ENCODE measurements at regions not wholly inside any gene's neighbourhood (a gene's known extent, or its start where the extent isn't known, plus 50 kb on each side); places are given as distances from the start of the nearest gene placed in this dataset.

GRCh38 chr18:44321868-44322590 is 358.7 kb upstream of the SETBP1 start:
- TF ChIP-seq CTCF (optimal IDR thresholded peaks at IDR 0.05 in 1 of 3, IDR thresholded peaks at IDR 0.05 in 1 of 3, conservative IDR thresholded peaks at IDR 0.05 in 1 of 3; ENCODE audit: extremely low read depth in 1 of 3, insufficient read depth in 2 of 3, low read length in 3 of 3), result no peak
- no peak for TF ChIP-seq EZH2 (IDR thresholded peaks at IDR 0.05; ENCODE audit: low read length)

Data from keratinocyte (primary cell).